HG02588 (cell line): ENCODE measurements at regions not wholly inside any gene's neighbourhood (a gene's known extent, or its start where the extent isn't known, plus 50 kb on each side); places are given as distances from the start of the nearest gene placed in this dataset.
"Not testable (repeated sequence)": the region's sequence is repeated elsewhere in the genome, so short reads cannot be mapped to it uniquely, and the experiment has no call there.

Experiments
- ATAC-seq: cut with Tn5 transposase; IDR thresholded peaks from one replicate; pipeline ENCODE4 v1.9.1; 2021; ENCODE audit warnings: mild to moderate bottlenecking, moderate library complexity; ENCODE audit not compliant: unreplicated experiment

GRCh38 chr6:6861351-6861894, 246.3 kb upstream of the RREB1 start:
- no peak for ATAC-seq

DNA sequence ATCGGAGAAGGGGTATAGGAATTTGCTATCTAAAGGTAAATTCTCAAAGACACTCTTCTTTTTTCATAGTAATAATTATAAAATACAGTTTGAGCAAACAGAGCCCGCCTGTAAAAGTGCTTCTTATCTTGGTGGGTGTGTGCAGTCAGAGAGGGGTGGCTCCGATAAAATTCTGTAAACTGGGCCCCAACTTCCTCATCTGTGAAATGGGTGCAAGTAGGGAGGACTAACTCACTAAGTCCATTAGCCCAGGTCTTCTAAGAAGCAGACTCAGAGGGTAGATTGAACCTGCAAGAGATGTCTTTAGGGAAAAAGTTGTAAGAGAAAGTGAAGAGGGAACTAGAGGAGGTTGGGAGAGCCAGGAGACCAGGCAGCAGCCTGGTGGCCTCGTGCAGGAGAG, 245.8 kb upstream of the RREB1 start:
- ATAC-seq, result no peak

GRCh38 chr6:6863970-6864639, 243.7 kb upstream of the RREB1 start:
- ATAC-seq, result no peak

GRCh38 chr6:6865611-6866010, 242.2 kb upstream of the RREB1 start:
- no peak for ATAC-seq

- ATAC-seq, result no peak
Measured at GRCh38 chr6:6866656-6867403, 240.9 kb upstream of the RREB1 start.

DNA sequence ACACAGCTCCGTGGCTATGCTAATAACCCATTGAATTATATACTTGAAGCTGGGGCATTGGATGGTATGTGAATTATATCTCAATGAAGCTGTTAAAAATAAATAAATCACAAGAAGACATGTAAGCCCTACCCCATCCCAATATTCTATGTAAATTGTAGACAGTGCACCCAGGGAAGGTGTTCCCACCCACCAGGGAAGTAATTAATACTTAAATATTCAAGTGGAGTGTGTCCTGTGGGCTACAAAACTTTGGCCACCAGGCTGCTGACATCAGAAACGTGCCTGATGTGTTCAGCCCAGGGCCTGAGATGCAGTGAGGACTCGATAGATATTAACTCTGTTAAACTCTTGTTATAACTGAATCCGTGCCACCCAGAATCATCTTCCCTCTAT, 240.4 kb upstream of the RREB1 start:
- no peak for ATAC-seq

DNA sequence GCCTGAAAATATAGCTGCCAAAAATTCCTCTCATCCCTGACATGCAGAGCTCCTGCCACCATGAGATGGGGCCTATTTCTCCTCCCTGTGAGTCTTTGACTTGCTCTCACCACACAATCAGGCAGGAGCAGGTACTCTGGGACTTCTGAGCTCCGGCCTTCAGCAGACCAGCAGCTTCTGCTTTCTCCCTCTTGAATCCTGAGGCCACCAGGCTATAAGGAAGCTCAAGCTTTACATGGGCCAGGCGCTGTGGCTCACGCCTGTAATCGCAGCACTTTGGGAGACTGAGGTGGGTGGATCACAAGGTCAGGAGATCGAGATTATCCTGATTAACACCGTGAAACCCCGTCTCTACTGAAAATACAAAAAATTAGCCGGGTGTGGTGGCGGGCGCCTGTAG, 238.7 kb upstream of the RREB1 start:
- ATAC-seq, result no peak

- ATAC-seq, result no peak
Measured at GRCh38 chr6:6870921-6871320, 236.8 kb upstream of the RREB1 start.

DNA sequence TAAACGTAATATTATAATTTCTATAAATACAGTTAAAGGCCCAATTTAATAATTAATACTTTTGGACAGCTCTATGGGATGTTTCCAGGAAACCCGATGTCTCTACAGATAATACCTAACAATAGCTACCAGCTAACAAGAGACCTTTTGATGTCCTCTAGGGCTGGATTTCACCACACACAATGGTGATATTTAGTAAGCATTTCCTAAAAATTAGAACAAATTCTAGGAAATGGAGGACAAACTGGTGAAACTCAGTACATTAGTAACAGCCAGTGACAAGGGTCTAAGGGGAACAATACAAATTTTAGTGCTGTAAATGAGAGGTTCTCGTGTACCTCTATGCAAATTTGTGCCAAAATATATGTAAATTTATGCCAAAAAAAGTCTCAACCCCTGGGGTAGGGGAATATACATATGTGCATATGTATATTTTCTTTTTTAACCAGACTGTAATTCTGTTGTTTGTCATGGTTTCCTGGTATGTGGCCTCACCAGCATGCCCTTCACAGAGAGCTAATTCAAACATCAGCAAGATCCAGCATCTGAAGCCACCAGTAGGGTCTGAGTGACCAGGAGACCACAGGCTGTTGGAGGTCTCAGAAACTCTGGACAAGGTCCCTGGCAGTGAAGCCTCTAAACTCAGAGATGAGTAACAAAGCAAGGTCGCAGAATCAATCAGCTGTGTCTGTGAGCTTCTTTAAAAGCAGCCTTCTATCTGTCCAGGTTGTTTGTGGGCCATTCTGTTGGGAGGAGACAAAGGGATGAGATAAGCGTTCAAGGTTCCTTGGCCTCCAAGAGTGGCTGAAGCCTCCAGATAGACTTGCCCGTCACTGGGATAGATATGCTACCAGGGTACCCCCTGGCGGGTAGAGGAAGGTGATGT, 235.1 kb upstream of the RREB1 start:
- no peak for ATAC-seq

DNA sequence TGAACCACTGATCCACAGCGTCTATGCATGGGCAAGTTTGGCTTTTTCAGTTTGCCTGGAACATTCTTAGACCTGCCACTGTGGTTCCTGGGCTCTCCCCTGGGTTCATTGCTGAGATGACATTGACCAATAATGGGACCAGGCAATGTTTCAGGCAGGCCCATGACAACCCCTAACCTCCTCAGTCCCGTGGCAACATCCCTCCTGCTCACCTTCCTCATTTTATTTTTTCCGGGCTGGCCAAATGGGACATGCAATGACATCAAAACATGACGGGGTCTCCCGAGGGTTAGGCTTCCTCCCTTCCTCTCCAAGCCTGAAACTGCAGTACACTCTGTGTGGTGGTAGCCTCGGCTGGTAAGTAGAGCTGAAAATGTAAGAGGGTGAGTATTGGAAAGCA, 234.0 kb upstream of the RREB1 start:
- ATAC-seq, result no peak

- no peak for ATAC-seq
Measured at GRCh38 chr6:6875818-6876470, 231.8 kb upstream of the RREB1 start.

DNA sequence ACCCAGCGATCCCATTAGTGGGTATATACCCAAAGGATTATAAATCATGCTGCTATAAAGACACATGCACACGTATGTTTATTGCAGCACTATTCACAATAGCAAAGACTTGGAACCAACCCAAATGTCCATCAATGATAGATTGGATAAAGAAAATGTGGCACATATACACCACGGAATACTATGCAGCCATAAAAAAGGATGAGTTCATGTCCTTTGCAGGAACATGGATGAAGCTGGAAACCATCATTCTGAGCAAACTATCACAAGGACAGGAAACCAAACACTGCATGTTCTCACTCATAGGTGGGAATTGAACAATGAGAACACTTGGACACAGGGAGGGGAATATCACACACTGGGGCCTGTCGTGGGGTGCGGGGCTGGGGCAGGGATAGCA, 230.0 kb upstream of the RREB1 start:
- ATAC-seq, result not testable (repeated sequence)

- no peak for ATAC-seq
Measured at GRCh38 chr6:6878887-6879585, 228.7 kb upstream of the RREB1 start.

DNA sequence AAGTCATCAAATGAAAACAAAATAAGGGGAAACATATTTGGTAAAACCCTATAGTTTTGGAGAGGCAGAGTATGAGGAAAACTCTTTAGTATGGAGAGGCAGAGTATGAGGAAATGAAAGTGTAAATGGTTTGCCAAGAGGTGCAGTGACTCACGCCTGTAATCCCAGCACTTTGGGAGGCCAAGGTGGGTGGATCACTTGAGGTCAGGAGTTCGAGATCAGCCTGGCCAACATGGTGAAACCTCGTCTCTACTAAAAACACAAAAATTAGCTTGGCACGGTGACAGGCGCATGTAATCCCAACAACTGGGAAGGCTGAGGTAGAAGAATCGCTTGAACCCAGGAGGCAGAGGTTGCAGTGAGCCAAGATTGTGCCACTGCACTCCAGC, 228.2 kb upstream of the RREB1 start:
- not testable (repeated sequence) for ATAC-seq

GRCh38 chr6:6880745-6881437, 226.9 kb upstream of the RREB1 start:
- no peak for ATAC-seq

DNA sequence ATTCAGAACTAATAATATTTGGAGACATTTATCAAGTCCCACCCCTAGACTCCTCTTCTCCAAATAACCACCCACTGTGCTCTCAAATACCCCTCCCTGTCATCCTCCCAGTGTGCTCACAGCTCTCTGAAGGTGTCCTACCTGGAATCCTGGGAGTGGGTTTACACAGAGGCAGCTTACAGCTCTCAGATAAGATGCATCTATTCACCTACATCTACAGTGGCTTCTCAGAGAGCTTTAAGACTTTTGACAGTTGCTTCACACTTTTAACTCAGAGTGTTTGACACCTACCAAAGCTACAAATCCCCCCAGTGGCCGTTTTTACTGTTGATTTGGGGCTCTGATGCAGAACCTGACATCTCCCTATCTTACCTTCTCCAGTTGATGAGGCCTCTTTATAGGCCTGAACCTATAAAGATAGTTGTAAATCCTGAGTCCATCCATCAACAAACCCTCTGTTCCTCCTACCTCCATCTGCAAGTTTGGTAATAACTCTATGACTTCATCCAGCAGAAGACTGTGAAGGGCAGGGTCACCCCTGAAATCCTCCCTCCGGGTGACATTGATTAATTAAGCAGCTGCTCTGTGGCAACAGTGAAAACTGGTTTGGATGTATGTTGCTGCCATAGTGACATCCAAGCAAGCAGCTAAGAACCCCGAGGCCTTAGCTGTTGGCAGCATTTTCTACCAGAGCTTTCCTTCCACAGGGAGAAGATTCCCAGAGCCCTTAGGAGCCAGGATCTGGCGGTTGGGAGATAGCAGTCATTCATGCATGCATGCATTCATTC, 226.1 kb upstream of the RREB1 start:
- no peak for ATAC-seq

- ATAC-seq, result no peak
Measured at GRCh38 chr6:6882592-6882991, 225.2 kb upstream of the RREB1 start.

DNA sequence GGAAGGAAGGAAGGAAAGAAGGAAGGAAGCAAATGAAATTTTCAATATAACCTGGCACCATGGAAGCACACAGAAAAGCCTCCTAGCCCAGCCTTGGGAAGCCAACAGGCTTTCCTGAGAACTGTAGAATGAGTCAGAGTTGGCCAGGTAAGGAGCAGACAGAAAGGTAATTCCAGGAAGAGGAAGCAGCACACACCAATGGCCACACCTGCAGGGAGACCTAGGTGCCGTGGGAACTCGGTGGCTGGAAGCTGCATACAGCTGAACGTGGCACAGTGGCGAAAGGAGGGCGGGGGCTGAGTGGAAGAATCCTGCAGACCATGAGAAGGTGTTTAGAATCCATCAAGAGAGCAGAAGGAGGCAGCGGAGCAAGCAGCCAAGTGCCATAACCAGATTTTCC, 224.8 kb upstream of the RREB1 start:
- no peak for ATAC-seq

DNA sequence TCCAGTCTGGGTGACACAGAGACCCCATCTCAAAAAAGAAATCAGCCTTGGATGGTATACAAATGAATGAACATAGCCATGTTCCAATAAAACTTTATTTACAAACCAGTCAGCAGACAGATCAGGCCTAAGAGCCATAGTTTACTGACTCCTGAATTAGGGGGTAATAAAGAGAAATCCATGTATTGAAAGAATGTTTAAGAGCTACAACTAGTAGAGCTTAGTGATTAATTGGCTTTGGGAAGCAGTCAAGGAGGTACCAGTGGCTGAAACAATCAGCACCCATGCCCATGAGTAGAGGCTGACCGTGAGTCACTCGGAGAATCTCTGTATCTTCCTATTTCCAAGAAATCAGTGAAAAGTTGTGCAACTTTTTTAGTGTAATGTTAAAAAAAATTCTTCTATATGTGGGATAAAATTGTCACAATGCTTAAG, 223.6 kb upstream of the RREB1 start:
- no peak for ATAC-seq
